Hepatocyte (in vitro differentiated cells): ENCODE measurements at regions not wholly inside any gene's neighbourhood (a gene's known extent, or its start where the extent isn't known, plus 50 kb on each side); places are given as distances from the start of the nearest gene placed in this dataset.

Experiments
- EZH2phosphoT487 ChIP-seq: fragments of 200-600 bp; sonication (generic); IDR thresholded peaks from one replicate; pipeline ENCODE4 v1.6.1; 2018; ENCODE audit warnings: antibody characterized with exemption, mild to moderate bottlenecking, low read depth, moderate library complexity; ENCODE audit not compliant: unreplicated experiment, severe bottlenecking
- TF ChIP-seq, protein P1 (sequence below): fragments of 200-600 bp; sonication (generic); IDR thresholded peaks from 2 replicates; pipeline ENCODE4 v1.5.1; 2016; ENCODE audit warnings: antibody characterized with exemption, mild to moderate bottlenecking; ENCODE audit not compliant: poor library complexity

DNA sequence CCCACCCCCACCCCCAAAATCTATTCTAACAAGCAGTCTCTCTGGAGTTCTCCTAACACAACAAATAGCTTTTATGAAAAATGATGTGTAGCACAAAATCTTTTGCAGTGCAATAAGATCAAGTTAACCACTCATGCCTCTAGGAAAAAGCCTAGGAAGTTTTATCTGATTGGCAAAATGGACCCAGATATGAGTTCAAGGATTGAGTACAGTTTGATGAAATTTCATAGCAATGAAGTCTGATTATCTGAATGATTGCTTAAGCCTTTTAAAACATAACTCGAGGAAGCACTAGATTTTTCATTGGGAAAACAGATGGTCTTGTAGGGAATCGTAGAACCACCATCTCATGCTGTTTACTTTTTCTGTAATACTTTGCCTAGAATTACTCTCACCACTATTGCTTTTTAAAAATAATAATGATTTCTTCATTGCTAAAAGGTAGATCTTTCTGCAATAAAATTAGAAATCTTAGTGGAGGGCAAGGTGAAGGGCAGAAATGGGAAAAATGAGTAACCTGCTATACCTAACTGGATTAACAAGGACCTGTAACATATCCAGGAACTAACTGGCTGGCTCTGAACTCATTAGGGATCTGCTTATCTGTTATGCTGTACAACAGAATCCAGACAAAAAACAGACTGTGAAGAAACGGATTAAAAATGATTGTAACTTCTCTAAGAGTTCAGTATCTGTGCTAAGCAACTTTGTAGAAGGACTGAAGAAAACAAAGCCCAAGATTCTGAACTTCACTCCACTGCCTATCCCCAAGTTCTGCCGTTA is 73.7 kb upstream of the ETAA1 start:
- TF ChIP-seq, protein P1, sequence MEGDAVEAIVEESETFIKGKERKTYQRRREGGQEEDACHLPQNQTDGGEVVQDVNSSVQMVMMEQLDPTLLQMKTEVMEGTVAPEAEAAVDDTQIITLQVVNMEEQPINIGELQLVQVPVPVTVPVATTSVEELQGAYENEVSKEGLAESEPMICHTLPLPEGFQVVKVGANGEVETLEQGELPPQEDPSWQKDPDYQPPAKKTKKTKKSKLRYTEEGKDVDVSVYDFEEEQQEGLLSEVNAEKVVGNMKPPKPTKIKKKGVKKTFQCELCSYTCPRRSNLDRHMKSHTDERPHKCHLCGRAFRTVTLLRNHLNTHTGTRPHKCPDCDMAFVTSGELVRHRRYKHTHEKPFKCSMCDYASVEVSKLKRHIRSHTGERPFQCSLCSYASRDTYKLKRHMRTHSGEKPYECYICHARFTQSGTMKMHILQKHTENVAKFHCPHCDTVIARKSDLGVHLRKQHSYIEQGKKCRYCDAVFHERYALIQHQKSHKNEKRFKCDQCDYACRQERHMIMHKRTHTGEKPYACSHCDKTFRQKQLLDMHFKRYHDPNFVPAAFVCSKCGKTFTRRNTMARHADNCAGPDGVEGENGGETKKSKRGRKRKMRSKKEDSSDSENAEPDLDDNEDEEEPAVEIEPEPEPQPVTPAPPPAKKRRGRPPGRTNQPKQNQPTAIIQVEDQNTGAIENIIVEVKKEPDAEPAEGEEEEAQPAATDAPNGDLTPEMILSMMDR, result no peak
- no peak for TF ChIP-seq EZH2phosphoT487
